Retina (tissue), 1 donor: ENCODE measurements at regions not wholly inside any gene's neighbourhood (a gene's known extent, or its start where the extent isn't known, plus 50 kb on each side); places are given as distances from the start of the nearest gene placed in this dataset.
A peak's percentile ranks its signal among the peaks of the same experiment; 100 is the strongest.

Source experiments
- DNase-seq: peaks from one replicate; pipeline ENCODE4 v3.0.0-alpha.2; 2016

DNA sequence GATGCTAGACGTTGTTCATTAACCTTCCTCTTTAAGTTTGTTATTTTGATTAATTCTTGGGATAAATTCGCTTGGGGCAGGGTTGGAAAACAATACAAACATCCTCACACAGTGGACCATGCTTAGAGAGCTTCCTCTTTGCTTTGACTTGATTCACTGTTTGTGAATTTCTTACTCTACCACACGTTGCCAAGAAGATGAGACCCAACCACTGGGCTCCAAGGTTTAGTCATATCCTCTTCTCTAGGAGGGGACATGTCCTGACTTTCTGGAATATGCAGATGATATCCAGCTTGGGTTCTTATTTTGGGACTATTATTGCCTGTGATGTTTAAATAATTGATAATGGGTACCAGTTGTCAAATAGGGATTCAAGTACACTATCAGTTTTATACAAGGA lies 428.2 kb downstream of the ATP23 start:
- no peak for DNase-seq

DNA sequence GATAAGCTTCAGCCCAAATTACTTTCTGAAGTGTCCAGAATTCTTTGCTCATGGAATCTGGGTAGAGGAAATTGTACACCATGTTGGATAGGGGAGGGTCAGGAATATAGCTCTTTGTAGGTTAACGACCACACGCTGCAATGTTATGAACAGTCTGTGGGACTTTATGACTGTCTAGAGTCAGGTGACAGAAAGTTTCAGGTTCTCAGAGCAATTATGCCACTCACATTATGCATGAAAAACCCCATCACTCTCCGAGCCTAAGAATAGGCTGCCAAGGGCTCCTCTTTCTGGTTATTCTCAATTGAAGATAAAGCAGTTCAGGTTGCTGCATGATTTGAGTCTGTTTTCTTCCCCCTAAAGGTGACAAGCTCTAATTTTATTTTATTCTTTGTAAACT lies 430.9 kb downstream of the ATP23 start:
- no peak for DNase-seq

DNA sequence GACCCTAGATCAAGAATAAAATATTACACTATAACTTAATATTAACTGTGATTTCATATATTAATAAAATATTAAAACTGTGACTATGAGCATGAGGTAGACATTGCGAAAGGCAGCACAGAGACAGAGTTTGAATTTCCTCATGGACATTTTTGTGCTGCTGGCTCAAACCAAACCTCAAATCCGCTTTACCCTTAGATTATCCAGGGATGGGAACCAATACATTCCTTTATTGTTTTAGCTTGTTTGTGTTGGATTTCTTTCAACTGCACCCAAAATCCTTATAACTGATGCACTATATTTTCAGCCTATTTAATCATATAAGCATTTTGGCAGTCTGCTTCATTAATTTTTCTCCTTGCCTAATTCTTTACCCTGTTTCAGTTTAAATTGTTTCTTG lies 436.7 kb downstream of the ATP23 start:
- DNase-seq = no peak

DNA sequence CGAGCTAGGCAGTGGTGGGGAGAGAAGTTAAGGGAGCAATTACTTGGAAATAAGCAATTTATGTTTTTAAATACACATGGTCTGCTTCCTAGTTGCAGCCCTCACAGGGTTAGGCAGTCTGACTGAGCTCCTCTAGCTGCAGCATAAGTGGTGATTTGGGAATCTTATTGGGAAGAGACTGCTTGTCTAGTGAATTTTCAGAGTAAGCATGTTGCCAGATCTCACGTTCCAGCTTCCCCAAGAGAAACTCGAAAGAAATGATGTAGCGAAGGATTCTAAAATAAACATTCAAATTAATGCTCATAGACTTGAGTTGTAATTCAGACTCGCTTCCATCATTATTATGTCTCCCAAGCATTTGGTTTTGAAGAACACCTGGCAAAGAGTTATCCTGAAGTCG lies 440.2 kb downstream of the ATP23 start:
- DNase-seq = no peak

DNA sequence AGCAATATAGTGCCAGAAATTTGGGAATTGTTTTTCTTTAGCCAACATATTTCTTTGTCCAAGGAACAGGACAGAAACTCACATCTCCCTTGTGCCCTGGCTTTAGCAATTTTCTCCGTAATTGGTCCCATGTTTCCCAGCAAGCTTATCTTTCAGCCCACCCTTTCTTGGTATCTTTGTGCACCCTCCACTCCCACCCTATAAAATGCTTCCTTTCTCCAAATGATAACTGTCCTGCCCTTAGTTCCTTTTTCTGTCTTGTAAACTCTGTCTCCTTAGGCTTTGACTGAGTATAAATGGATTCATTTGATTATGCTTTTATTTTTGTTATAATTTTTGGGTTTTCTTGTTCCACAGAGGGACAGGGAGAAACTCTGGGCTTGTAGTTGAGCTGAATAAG lies 442.8 kb downstream of the ATP23 start:
- DNase-seq = no peak

DNA sequence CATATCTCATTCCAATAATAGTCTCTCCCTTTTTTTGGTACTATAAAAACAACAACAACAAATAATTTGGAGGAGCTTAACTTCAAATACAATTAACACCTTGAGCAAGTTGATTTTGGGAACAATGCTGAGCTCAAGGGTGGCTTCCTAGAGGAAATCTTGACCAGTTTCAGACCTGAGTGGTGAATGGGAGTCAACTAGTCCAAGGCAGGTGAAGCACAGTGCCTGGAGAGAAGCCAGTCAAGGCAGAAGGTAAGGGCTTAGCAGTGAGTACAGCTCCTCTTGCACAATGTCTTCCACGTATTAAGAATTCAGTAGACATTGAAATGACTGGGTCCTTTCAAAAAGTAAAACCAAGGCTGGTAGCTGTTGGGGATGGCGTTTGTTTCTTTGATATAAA lies 444.8 kb downstream of the ATP23 start:
- no peak for DNase-seq

DNA sequence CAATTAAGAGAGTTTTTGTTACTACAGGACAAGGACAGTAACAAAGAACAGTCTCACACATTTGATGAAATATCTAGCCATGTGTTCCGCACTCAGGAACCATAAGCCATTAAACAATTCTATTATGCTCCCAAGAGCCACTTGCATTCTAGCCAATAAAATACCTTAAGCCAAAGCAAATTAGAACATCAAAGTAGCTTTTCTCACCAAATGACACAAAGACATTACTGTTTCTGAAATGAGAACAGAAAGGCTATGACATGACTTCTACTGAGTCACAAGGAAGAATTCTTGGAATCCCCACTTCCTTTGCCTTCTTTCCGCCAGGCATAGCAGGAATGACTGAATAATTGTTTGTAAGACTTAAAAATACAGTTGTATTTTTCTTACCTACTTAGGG lies 445.8 kb downstream of the ATP23 start:
- no peak for DNase-seq

DNA sequence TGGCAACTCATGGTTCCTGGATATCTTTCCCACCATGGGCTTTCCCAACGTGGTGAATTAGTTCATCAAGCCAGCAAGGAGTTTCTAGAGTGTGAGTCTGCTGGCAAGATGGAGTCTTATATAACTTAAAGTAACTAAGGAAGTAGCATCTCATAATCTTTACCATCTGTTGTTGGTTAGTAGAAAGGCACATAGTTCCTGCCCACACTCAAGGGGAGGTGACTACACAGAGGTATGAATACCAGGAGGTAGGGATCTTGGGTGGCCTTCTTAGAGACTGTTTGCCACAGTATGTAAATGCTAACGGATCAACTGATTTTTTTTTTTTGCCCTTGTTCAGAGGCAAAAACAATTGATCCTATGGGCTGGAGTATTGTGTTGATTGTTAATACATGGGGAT lies 446.9 kb downstream of the ATP23 start:
- DNase-seq = no peak

DNA sequence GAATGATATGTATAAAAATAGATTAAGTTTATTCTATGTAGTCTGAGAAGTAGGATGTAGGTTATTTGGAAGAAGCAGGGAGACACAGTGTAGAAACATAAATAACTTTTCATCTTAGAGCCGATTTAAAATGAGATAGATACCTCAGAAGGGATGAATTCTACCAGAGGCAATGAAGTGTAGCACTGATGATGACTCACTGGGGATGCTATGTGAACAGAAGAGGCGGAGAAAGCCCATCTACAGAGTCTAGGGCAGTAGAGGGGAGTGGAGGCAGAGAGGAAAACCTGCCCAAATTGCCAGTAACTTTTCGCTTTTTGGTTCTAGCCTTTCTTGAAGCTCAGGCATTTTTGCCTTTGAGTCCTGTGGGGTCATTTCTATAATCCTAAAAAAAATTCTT lies 451.8 kb downstream of the ATP23 start:
- no peak for DNase-seq

DNA sequence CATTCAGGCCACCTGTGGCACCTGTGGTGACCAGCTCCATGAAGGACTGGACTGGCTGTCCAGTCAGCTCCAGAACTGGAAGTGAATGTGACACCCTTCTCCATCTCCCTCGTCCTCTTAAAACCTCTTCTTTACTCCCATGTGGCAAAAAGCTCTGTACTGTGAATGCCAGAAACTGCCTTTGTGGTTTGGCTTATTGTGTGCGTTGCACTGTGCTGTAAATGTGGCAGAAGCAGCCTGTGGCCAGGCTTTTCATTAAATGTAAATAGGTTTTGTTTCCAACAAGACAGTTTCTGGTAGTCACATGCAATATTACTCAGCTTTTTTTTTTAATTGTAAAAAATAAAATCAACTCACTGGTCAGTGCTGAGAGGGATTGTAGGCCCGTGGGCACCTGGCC lies 453.7 kb downstream of the ATP23 start:
- DNase-seq = no peak

DNA sequence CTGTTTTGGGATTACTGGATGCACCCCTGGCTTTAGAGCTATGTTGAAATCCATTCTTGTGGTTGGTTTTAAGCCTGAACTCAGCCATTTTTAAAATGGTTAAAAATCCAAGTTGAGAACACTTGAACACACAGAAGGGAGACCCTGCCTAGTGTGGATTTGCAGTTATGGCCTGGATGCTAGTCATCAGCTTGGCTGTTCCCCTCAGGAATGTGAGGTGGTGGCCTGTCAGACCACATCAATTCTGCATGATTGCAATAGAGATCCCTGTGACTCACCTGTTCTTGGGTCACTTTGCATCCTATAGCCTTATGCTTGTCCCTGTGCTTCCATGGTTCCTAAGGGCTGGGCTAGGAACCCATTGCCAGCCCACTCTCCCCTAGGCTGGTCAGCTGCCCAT lies 454.1 kb downstream of the ATP23 start:
- DNase-seq = no peak

DNA sequence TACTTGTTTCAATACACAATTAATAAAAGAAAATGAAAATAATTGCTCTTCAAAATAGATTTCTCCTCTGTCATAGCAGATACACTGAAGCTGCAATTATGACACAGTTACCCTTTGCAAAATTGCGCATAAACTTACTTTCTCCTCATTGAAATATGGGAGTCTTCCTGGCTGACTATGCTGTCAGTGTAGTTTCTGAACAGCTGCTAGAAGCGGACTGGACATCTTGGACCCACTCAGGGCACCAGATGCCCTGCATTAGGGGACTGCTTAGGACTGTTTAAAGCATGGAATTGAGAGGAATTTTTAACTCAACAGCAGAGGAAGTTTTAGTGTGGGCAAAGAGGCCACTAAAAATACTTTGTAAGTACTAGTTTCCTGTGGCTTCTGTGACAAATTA lies 454.9 kb downstream of the ATP23 start:
- DNase-seq = no peak

DNA sequence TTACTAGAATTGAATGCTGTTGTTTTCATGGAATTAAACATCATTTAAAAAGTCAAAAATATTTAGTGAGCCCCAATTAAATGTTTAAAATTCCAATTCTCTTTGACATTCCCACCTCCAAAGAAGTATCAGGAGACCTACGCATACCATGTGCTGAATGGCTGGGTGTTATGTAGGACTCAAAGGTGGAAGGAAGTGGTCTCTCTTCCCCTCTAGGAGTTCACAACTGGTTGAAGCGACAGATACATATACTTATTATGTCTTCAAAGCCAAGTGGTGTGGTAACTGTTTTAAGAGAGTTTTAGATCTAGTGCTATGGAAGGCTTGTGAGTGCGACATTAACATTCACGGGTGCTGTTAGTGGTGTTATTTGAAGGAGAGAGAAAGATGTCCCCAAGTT lies 464.0 kb downstream of the ATP23 start:
- no peak for DNase-seq

DNA sequence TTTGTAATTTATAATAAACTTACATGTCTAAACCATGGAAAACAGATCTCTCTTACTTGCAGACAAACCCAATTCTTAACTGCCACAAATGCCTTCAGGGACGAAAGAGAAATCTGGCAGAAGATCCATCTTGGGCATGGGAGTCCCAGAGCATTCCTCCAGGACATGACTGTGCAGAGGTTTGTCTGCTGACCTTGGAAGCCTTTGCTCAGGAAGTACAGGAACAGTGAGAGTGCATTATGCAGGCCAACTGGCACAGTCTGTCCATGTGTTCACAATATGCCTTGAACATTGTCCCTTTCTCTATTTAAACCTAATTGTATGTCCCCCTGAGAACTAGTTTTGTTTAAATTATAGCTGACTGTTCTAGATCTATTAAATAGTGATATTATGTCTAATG lies 467.1 kb downstream of the ATP23 start:
- DNase-seq = no peak

DNA sequence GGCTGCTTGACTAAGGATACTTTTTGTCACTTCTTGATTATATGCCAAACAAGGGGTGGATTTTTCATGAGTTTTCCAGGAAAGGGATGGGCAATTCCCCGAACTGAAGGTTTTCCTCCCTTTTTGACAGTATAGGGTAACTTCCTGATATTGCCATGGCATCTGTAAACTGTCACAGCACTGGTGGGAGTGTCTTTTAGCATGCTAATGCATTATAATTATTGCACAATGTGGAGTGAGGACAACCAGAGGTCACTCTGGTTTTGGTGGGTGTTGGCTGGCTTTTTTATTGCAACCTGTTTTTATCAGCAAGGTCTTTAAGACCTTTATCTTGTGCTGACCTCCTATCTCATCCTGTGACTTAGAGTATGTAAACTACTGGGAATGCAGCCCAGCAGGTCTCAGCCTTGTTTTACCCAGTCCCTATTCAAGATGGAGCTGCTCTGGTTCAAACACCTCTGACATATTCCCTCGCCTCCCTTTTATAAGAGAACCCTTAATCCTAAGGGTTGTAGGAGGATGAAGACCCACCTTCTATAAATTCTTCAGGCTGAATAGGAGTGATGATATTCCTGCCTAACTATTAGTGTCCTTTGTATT lies 471.2 kb downstream of the ATP23 start:
- DNase-seq = no peak

DNA sequence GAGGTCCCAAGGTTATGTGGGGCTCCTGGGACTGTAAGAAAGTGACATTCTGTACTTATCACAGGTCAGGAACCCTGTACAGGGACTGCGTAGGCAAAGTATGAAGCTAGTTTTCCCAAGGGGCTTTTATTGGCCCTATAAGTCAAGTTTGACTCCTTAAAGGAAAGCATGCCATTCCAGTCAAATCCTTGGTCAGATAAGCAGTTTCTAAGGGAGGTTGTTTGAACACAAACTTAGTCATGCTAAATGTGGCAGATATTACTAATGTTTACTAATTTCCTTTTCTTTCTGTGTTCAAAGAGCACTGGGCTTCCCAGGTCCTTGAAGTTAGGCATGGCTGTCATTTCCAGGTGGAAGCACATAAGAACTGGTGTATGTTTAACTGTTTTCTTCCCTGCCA lies 472.4 kb downstream of the ATP23 start:
- no peak for DNase-seq

DNA sequence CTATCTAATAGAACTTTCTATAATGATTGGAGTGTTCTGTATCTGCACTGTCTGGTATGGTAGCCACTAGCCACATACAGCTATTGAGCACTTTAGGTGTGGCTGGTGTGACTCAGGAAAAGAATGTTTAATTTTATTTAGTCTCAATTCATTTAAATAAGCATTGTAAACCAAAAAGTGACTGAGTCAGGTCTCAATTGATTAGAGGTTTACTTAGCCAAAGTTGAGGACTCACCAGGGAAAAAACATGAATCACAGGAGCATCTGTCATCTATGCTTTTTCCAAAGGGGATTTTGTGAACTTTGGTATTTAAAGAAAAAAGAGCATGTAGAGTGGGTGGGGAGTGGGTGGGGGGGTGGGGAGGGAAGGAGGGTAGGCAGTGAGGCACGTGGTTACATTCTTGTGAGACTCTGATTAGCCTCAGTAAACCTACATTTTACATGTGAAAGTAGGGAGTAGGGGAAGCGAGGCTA lies 473.1 kb downstream of the ATP23 start:
- DNase-seq = no peak

DNA sequence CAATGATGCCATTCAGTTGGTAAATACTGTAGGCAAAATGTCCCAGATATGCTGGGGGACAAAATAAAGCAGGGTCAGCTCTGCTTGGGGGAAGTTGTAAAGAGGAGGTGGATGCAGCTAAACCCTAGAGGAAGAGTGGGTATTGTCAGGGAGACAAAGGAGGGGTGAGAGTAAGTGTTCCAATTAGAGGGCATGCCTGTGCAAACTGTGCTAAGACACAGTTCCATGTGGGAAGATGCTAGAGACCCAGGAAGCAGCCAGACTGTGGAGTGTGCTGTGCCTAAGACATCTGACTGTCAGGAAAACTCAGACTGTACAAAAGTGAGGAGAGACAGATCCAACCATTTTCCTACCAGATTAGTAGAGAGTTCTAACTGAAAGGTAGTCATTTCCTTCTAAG lies 474.3 kb downstream of the ATP23 start:
- DNase-seq = peak; percentile 18

DNA sequence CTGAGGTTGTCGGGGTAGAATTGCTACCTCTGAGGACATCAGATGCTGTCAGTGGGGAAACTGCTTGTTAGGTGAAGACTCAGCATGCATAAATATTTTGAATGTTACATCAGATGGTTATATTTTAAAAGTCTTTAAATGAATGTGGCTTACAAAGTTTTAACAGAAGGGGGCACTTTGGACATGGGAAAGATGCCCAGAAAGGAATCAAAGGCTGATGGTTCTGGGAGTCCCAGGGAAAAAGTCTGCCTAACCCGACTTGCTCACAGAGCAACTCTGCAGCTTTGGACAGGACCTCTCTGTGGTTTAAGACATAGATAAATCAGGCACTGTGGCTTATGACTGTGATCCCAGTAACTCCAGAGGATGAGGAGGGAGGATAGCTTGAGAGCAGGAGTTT lies 474.9 kb downstream of the ATP23 start:
- no peak for DNase-seq

DNA sequence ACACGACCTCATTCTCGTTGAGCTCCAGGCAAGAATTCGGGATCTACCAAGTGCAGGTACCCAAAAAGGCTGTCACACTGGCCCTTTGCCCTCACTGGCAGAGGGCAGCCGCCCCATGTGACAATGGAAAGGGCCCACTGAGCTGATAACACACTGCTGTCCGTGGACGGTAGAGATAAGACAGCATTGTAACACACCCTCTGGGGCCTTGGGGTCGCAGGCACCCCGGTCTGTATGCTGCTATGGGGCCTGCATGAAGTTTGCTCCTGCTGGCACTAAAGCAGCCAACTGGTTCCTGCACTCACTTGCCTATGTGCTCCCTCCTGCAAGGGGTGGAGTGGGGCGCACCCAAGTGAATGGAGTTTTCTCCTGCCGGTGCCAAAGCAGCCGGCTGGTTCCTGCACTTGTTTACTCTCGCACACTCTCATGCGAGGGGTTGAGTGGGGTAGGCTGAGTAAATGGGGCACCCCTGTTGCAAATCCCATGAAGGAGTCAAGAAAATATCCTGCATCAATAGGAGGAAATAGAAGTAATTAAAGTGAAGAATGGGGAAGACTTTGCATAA lies 477.9 kb downstream of the ATP23 start:
- DNase-seq = no peak

DNA sequence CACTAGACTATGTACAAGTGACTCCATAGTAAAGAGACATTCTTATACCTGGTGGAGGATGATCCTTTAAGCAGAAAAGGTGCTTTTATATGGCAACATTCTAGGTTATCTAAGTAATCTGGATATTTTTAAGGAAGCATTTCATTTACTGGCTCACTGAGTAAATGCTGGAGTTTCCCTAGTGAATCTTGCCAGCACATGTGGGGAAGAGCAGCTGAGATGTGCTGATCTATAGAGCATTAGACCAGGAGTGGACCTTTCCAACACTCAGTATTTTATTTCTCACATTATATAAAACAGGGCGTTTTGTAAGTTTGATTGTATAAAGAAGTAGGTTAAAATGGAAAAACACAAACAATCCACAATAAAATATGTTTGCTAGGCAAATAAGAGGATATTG lies 478.5 kb downstream of the ATP23 start:
- no peak for DNase-seq

DNA sequence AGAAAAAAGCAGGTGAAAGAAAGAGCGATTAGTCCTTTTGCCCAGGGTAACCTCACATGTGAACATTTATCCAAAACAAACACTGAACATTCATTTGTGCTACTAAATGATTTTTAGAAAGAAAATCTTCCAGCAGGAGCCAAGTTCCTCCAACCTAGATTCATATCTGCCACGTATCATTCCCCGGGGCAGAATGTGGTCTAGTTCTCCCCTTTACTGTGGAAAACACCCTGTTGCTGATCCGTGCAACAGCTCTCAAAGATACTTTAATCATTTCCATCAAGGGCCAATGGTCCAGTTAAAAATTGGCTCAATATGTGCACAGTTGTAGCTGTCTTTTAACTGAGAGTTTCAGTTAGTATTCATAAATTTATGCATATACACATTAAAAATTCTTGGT lies 479.1 kb downstream of the ATP23 start:
- DNase-seq = no peak

DNA sequence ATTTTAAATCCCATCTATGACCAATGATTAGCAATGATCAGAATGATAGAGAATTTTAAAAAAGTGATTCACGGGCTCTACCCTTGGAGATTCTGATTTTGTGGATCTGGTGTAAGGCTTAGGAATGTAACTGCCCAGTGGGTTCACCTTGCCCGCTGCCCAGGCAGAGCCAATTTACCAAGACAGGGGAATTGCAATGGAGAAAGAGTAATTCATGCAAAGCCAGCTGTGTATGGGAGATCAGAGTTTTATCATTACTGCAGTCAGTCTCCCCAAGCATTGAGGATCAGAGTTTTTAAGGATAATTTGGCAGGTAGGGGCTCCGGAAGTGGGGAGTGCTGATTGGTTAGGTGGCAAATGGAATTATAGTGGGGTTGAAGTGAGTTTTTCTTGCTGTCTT lies 480.6 kb downstream of the ATP23 start:
- no peak for DNase-seq

DNA sequence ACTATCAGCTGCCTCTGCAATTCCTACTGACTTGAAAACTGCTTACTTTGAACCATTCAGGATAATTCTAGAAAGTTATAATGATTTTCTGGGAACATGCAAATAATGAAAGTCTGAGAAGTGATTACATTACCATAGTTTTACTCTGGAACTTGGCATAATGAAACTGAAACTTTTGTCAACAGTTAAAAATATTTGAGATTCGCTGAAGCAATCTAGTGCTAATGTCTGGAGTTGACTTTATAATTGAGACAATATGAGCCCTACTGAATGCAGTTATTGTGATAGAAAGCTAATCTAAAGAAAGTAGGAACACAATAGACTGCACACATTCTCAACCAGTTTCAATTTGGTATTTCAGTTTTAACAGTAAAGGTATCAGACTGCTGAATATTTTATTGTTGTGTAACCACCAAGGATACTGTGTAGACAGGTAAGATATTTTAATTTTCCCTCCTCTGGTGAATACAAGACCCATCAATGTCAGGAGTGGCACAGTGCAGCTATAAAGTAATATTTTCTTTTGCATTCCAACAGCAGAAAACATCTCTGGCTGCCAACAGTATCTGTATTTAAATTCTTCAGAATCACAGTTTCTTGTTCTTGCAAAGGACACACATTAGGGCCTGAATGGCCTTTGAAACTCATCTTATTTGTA lies 483.5 kb downstream of the ATP23 start:
- DNase-seq = no peak
